HEK293 (cell line): ENCODE measurements at regions not wholly inside any gene's neighbourhood (a gene's known extent, or its start where the extent isn't known, plus 50 kb on each side); places are given as distances from the start of the nearest gene placed in this dataset.

Experiments used
- CTCF ChIP-seq: fragments of 450-650 bp; formaldehyde crosslinking; IDR thresholded peaks from 2 replicates; pipeline ENCODE4 v1.5.1; 2016; ENCODE audit warnings: missing biosample characterization, missing genetic modification characterization
- ZBTB20 ChIP-seq: fragments of 450-650 bp; formaldehyde crosslinking; IDR thresholded peaks from 2 replicates; pipeline ENCODE4 v1.5.1; 2016; ENCODE audit warnings: missing biosample characterization, missing genetic modification characterization

GRCh38 chr2:210844016-210844415, 287.6 kb downstream of the CPS1 start:
- TF ChIP-seq CTCF (tag by site-specific recombination) (no peak), ZBTB20 (tag by site-specific recombination) (no peak)
